ENCODE measurements at regions not wholly inside any gene's neighbourhood (a gene's known extent, or its start where the extent isn't known, plus 50 kb on each side); places are given as distances from the start of the nearest gene placed in this dataset.

DNA sequence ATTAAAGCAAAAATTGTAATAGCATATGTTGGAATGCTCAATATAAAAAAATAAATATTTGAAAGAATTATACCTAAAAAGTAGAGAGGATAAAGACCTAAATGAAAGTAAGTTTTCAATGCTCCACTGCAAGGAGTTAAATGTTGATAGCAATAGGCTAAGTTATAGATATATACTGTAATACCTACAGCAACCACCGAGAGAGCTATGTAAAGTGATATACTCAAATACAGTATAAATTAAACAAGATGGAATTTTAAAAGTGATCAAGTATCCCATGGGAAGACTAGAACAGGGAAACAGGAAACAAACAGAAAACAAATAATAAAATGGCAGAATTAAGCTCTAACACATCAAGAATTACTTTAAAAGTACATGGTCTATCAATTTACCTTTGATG, 73.9 kb downstream of the CASP3 start:
- no peaks in the 10 kb centered on the region for H3K4me1 ChIP-seq (ENCODE audit: control insufficient read depth, insufficient read depth, low read length)
- H3K9me3 ChIP-seq (replicated peaks; ENCODE audit: low read length) = no peaks in the 10 kb centered on the region
- H3K27me3 ChIP-seq (ENCODE audit: control insufficient read depth, insufficient read depth, low read length) = no peaks in the 10 kb centered on the region
- no peaks in the 10 kb centered on the region for H3K36me3 ChIP-seq (ENCODE audit: insufficient read depth, low read length)
- no peak overlapping the region for H3K4me3 ChIP-seq (ENCODE audit: low read length)
- no peak overlapping the region for H3K4me2 ChIP-seq (ENCODE audit: low read length)
- no peak overlapping the region for H3K9ac ChIP-seq (ENCODE audit: low read depth, low read length)

DNA sequence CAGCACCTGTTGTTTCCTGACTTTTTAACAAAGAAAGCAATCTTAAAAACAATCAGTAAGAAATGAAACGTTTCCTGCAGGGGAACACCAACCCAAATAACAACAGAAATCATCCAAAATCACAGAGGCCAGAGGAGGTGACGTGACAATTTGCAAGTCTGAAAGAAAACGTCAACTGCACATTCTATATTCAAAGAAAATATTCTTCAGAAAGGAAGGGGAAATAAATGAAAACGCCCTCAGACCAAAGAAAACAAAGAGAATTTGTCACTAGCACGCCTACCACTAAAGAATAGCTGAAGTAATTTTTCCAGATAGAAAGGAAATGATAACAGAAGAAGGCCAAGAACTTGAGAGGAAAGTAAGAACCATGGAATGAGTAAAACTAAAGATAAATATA, 74.4 kb downstream of the CASP3 start:
- no peaks in the 10 kb centered on the region for H3K27me3 ChIP-seq (ENCODE audit: control insufficient read depth, insufficient read depth, low read length)
- H3K4me3 ChIP-seq (ENCODE audit: low read length) = no peak overlapping the region
- H3K4me1 ChIP-seq (ENCODE audit: control insufficient read depth, insufficient read depth, low read length) = no peaks in the 10 kb centered on the region
- H3K9ac ChIP-seq (ENCODE audit: low read depth, low read length) = no peak overlapping the region
- H3K36me3 ChIP-seq (ENCODE audit: insufficient read depth, low read length) = no peaks in the 10 kb centered on the region
- H3K4me2 ChIP-seq (ENCODE audit: low read length) = no peak overlapping the region
- H3K9me3 ChIP-seq (replicated peaks; ENCODE audit: low read length) = no peaks in the 10 kb centered on the region

DNA sequence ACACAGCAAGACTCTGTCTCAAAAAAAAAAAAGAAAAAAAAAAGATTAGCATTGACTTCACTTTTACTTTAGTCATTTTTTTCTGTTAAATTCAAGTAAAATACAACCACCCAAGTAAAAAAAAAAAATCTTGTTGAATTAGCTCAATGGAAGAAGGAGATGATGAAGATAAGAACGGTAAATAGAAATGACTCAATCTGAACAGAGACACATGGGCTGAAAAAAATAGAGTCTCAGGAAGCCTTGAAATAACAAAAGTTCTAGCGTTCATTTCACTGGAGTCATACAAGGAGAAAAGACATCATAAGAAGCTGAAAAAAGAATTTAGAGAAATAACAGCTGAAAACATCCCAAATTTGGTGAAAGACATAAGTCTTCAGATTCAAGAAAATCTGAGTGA, 75.5 kb downstream of the CASP3 start:
- Histone ChIP-seq H3K9ac (ENCODE audit: low read depth, low read length) (no peak overlapping the region), H3K9me3 (replicated peaks; ENCODE audit: low read length) (no peaks in the 10 kb centered on the region), H3K4me1 (ENCODE audit: control insufficient read depth, insufficient read depth, low read length) (no peaks in the 10 kb centered on the region), H3K27me3 (ENCODE audit: control insufficient read depth, insufficient read depth, low read length) (no peaks in the 10 kb centered on the region), H3K4me2 (ENCODE audit: low read length) (no peak overlapping the region), H3K36me3 (ENCODE audit: insufficient read depth, low read length) (no peaks in the 10 kb centered on the region), H3K4me3 (ENCODE audit: low read length) (no peak overlapping the region)

DNA sequence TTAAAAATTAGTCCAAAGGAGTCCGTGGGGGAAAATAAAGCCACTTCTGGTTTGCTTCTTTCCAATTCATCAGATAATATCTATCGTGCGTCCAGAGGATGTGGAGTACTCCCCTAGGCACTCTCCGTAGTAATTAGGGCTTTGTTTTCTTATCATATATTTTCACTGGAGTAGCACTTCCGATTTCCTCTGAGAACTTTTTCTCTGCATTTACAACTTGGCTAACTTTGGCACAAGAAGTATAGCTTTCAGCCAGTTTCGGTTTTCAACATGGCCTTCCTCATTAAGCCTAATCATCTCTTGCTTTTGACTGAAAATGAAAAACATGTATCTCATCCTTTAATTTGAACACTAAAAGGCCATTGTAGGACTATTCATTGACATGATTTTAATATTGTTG, 80.5 kb downstream of the CASP3 start:
- H3K9me3 ChIP-seq (replicated peaks; ENCODE audit: low read length) = no peaks in the 10 kb centered on the region

DNA sequence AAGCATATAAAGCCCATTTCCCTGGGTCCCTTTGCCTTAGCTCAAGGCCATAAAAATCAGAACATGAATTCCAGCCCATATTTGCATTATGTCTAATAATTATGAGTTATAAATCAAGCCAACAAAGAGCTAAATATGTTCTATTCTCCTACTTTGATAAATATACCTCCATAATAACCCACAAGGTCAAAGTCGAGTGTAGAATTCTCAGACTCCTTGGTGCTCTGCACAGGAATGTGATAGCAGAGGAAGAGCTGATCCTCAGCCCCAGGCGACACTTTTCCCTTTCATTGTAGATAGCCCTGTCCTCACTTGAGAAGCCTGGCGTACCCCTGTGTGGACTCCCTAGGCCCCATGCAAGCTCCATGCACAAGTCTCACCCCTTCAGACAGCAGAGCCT, 85.6 kb downstream of the CASP3 start:
- Histone ChIP-seq H3K36me3 (ENCODE audit: insufficient read depth, low read length) (no peaks in the 10 kb centered on the region), H3K4me1 (ENCODE audit: control insufficient read depth, insufficient read depth, low read length) (no peaks in the 10 kb centered on the region), H3K9me3 (replicated peaks; ENCODE audit: low read length) (no peaks in the 10 kb centered on the region), H3K4me2 (ENCODE audit: low read length) (no peak overlapping the region), H3K9ac (ENCODE audit: low read depth, low read length) (no peak overlapping the region), H3K4me3 (ENCODE audit: low read length) (no peak overlapping the region), H3K27me3 (ENCODE audit: control insufficient read depth, insufficient read depth, low read length) (no peaks in the 10 kb centered on the region)

More for the DNA sequence above, 80.5 kb downstream of the CASP3 start:
- no peak overlapping the region for H3K4me2 ChIP-seq (ENCODE audit: low read length)
- H3K4me3 ChIP-seq (ENCODE audit: low read length) = no peak overlapping the region
- no peaks in the 10 kb centered on the region for H3K27me3 ChIP-seq (ENCODE audit: control insufficient read depth, insufficient read depth, low read length)
- no peak overlapping the region for H3K9ac ChIP-seq (ENCODE audit: low read depth, low read length)
- no peaks in the 10 kb centered on the region for H3K4me1 ChIP-seq (ENCODE audit: control insufficient read depth, insufficient read depth, low read length)
- H3K36me3 ChIP-seq (ENCODE audit: insufficient read depth, low read length) = no peaks in the 10 kb centered on the region

DNA sequence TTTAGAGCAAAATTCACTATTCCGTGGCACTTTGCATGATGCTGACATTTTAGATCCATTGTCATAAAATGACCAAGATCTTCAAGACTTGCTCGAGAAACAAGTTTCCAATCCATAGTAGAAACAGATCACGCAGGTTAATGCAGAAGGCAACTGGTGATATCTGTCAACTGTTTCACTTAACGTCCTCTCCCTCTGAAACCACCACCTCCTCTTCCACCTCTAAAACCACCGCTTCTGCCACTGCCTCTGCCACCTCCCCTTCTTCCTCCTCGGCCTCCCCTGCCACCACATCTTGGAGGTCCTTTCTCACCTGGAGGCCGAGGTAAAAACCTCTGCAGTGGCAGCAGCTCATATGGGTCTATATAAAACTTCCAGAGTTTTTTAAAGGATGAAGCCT, 84.6 kb upstream of the IRF2 start:
- Histone ChIP-seq H3K27me3 (ENCODE audit: control insufficient read depth, insufficient read depth, low read length) (no peaks in the 10 kb centered on the region), H3K4me1 (ENCODE audit: control insufficient read depth, insufficient read depth, low read length) (no peaks in the 10 kb centered on the region), H3K9ac (ENCODE audit: low read depth, low read length) (no peak overlapping the region), H3K4me3 (ENCODE audit: low read length) (no peak overlapping the region), H3K36me3 (ENCODE audit: insufficient read depth, low read length) (no peaks in the 10 kb centered on the region), H3K9me3 (replicated peaks; ENCODE audit: low read length) (no peaks in the 10 kb centered on the region), H3K4me2 (ENCODE audit: low read length) (no peak overlapping the region)

DNA sequence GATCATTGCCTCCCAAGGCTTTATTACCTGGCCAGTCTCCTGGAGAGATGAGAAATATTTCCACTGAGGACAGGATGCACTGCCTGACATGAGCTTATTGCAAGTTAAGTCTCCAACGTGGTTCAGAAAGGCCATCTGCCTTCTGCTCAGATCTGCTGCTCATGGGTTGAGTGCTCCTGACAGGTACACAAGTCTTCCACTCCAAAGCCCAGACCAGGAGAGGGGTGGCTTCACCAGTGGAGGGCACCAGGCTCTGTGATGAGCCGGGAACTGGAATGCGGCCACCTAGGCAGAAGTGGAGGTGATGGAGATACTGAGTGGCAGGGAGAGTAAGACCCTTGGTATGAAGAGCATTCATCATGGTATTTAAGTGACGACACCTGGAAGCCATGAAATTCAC, 79.5 kb upstream of the IRF2 start:
- no peaks in the 10 kb centered on the region for H3K27me3 ChIP-seq (ENCODE audit: control insufficient read depth, insufficient read depth, low read length)
- no peak overlapping the region for H3K4me3 ChIP-seq (ENCODE audit: low read length)
- H3K4me2 ChIP-seq (ENCODE audit: low read length) = no peak overlapping the region
- H3K9ac ChIP-seq (ENCODE audit: low read depth, low read length) = no peak overlapping the region
- H3K9me3 ChIP-seq (replicated peaks; ENCODE audit: low read length) = no peaks in the 10 kb centered on the region
- no peaks in the 10 kb centered on the region for H3K4me1 ChIP-seq (ENCODE audit: control insufficient read depth, insufficient read depth, low read length)
- no peaks in the 10 kb centered on the region for H3K36me3 ChIP-seq (ENCODE audit: insufficient read depth, low read length)

DNA sequence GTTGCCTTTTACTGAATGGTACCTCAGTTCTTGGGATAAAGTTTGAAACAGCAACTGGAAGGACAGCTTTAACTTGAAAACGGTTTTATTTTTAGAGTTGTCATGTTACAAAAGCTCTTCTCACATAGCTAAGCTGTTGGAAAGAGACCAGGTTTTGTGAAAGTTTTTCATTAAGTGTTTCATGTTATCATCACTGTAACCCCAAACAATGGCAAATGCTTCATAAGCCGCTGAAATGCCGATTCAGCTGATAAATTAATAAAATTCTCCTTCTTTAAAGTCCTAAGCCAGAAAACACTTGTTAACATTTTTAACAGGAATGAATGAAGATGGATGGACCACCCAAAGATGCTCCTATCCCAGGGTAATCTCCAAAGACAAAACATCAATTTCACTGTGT, 76.1 kb upstream of the IRF2 start:
- no peaks in the 10 kb centered on the region for H3K4me1 ChIP-seq (ENCODE audit: control insufficient read depth, insufficient read depth, low read length)
- H3K4me3 ChIP-seq (ENCODE audit: low read length) = no peak overlapping the region
- H3K9ac ChIP-seq (ENCODE audit: low read depth, low read length) = no peak overlapping the region
- no peaks in the 10 kb centered on the region for H3K9me3 ChIP-seq (replicated peaks; ENCODE audit: low read length)
- no peaks in the 10 kb centered on the region for H3K36me3 ChIP-seq (ENCODE audit: insufficient read depth, low read length)
- H3K27me3 ChIP-seq (ENCODE audit: control insufficient read depth, insufficient read depth, low read length) = no peaks in the 10 kb centered on the region
- H3K4me2 ChIP-seq (ENCODE audit: low read length) = no peak overlapping the region

DNA sequence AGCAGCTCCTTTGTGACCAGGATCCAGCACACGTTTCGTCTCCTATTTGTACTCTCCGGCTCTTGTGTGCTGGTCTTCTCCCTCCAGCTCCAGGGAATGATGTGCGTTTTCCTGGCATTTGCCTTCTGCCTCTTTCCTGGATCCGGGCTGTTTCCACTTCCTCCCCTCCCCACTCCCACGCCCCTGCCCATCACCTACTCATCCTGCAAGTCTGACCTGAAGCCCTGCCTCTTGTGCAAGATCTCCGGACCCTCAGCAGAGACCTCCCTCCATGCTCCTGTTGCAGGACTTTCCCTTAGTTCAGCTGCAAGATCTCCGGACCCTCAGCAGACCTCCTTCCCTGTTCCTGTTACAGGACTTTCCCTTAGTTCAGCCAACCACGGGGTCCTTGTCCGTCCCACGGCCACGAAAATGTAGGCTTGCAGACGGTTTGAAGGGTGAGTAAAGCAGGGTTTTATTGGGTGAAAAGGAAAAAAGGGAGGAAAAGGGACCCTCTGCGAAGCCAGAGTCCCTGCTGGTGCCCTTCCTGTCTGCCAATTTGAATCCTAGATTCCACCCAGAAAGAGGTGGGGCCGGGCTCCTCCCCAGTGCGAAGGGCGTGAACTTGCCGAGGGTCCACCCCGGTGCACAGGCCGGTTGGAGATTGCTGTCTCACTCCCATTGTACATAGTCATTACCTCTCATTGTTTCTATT, 74.4 kb upstream of the IRF2 start:
- no peak overlapping the region for H3K4me3 ChIP-seq (ENCODE audit: low read length)
- H3K27me3 ChIP-seq (ENCODE audit: control insufficient read depth, insufficient read depth, low read length) = no peaks in the 10 kb centered on the region
- H3K4me2 ChIP-seq (ENCODE audit: low read length) = no peak overlapping the region
- no peaks in the 10 kb centered on the region for H3K9me3 ChIP-seq (replicated peaks; ENCODE audit: low read length)
- no peaks in the 10 kb centered on the region for H3K4me1 ChIP-seq (ENCODE audit: control insufficient read depth, insufficient read depth, low read length)
- no peaks in the 10 kb centered on the region for H3K36me3 ChIP-seq (ENCODE audit: insufficient read depth, low read length)
- no peak overlapping the region for H3K9ac ChIP-seq (ENCODE audit: low read depth, low read length)

DNA sequence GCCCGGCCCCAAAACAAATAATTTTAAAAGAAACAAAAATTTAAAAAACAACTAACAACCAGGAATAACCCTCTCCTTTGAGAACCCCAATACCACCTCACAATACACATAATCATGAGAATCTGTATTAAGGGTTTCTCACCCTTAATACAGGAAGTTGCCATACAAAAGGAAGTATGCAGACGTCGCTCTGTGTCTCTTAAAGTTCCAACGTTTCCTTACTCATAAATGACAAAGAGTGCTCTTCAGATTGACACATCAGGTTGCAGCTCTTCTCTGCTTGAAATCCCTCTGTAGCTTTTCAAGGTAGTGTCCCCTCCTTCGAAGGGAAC, 73.9 kb upstream of the IRF2 start:
- Histone ChIP-seq H3K4me3 (ENCODE audit: low read length) (no peak overlapping the region), H3K9me3 (replicated peaks; ENCODE audit: low read length) (no peaks in the 10 kb centered on the region), H3K36me3 (ENCODE audit: insufficient read depth, low read length) (no peaks in the 10 kb centered on the region), H3K27me3 (ENCODE audit: control insufficient read depth, insufficient read depth, low read length) (no peaks in the 10 kb centered on the region), H3K4me2 (ENCODE audit: low read length) (no peak overlapping the region), H3K4me1 (ENCODE audit: control insufficient read depth, insufficient read depth, low read length) (no peaks in the 10 kb centered on the region), H3K9ac (ENCODE audit: low read depth, low read length) (no peak overlapping the region)

DNA sequence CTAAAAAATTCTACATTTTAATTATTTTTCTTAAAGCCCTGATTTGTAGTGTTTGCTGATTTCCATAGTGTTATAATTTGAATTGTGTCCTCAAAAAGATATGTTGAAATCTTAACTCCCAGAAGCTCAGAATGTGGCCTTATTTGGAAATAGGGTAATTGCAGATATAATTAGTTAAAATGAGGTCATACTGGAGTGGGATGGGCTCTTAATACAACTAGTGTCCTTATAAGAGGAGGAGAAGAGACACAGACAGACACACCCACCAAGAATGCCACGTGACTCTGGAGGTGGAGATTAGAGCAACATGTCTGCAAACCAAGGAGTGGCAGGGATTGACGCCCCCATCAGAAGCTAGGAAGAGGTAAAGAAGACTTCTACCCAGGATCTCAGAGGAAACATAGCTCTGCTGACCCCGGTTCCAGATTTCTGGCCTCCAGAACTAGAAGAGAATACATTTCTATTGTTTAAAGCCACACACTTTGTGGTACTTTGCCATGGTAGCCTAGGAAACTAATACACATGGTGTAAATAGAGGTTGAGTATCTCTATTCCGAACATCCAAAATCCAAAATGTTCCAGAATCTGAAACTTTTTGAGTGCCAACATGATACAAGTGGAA, 70.5 kb upstream of the IRF2 start:
- H3K27me3 ChIP-seq (ENCODE audit: control insufficient read depth, insufficient read depth, low read length) = no peaks in the 10 kb centered on the region
- H3K9ac ChIP-seq (ENCODE audit: low read depth, low read length) = no peak overlapping the region
- no peak overlapping the region for H3K4me2 ChIP-seq (ENCODE audit: low read length)
- no peaks in the 10 kb centered on the region for H3K36me3 ChIP-seq (ENCODE audit: insufficient read depth, low read length)
- no peaks in the 10 kb centered on the region for H3K4me1 ChIP-seq (ENCODE audit: control insufficient read depth, insufficient read depth, low read length)
- H3K9me3 ChIP-seq (replicated peaks; ENCODE audit: low read length) = no peaks in the 10 kb centered on the region
- no peak overlapping the region for H3K4me3 ChIP-seq (ENCODE audit: low read length)

DNA sequence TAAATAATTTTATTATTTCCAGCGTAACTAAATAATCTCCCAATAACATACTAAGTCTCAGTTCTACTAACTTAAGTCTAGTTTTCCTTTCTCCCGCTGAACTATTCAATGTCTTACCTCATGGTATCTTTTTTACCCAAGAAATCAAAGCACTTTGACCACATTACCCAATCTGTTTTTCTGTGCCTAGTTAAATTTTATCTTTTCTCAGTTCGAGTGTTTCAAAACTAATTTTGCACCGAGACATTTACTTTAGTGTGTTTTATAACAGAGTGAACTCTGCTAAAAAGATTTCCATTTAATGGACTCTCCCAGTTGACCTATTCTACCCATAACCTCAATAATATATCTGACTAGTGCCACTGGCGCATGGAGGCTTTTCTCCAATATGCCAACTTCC, 67.6 kb upstream of the IRF2 start:
- Histone ChIP-seq H3K4me3 (ENCODE audit: low read length) (no peak overlapping the region), H3K27me3 (ENCODE audit: control insufficient read depth, insufficient read depth, low read length) (no peaks in the 10 kb centered on the region), H3K9me3 (replicated peaks; ENCODE audit: low read length) (no peaks in the 10 kb centered on the region)

More for the DNA sequence above, 67.6 kb upstream of the IRF2 start:
- Histone ChIP-seq H3K4me1 (ENCODE audit: control insufficient read depth, insufficient read depth, low read length) (peaks cover under 1% of the 10 kb centered on the region), H3K9ac (ENCODE audit: low read depth, low read length) (no peak overlapping the region), H3K36me3 (ENCODE audit: insufficient read depth, low read length) (no peaks in the 10 kb centered on the region), H3K4me2 (ENCODE audit: low read length) (no peak overlapping the region)
